Gastroesophageal sphincter (tissue), 4 donors: ENCODE measurements at regions not wholly inside any gene's neighbourhood (a gene's known extent, or its start where the extent isn't known, plus 50 kb on each side); places are given as distances from the start of the nearest gene placed in this dataset.
A peak's percentile ranks its signal among the peaks of the same experiment; 100 is the strongest.

Experiments
- ATAC-seq: fragments of 150-250 bp; one replicate; pipeline ENCODE4 v1.9.1; 2016; ENCODE audit warnings: mild to moderate bottlenecking, moderate library complexity
- H3K27ac ChIP-seq, 4 donors: fragments of 200-600 bp; sonication (generic) in 3 of 4; 1 replicate in 3 of 4; 2 replicates in 1 of 4; pipeline ENCODE4 v1.5.1; 2016 to 2019
- H3K27me3 ChIP-seq: fragments of 200-600 bp; sonication (generic); one replicate; pipeline ENCODE4 v1.5.1; 2019
- H3K36me3 ChIP-seq, 2 donors: fragments of 200-600 bp; sonication (generic); one replicate each; pipeline ENCODE4 v1.5.1; 2019; ENCODE audit warnings: control low read depth in 1 of 2
- H3K4me1 ChIP-seq, 3 donors: fragments of 200-600 bp; sonication (generic); 1 replicate in 2 of 3; 2 replicates in 1 of 3; pipeline ENCODE4 v1.5.1; 2016 to 2019; ENCODE audit warnings: control low read depth in 2 of 3
- H3K4me3 ChIP-seq, 2 donors: fragments of 200-600 bp; sonication (generic); one replicate each; pipeline ENCODE4 v1.5.1; 2019; ENCODE audit warnings: mild to moderate bottlenecking in 1 of 2, moderate library complexity in 1 of 2
- H3K9me3 ChIP-seq, 3 donors: fragments of 200-600 bp; sonication (generic); one replicate each; pipeline ENCODE4 v1.5.1; 2017 to 2019; ENCODE audit warnings: control low read depth in 2 of 3
- EP300 ChIP-seq: sonication (generic); formaldehyde crosslinking; IDR thresholded peaks from one replicate; pipeline ENCODE4 v1.6.1; 2017; ENCODE audit warnings: antibody characterized with exemption, mild to moderate bottlenecking
- POLR2A ChIP-seq, 2 donors: fragments of 450-650 bp; IDR thresholded peaks; one replicate each; pipeline ENCODE4 v1.6.1; 2017; ENCODE audit warnings: antibody characterized with exemption in 2 of 2, mild to moderate bottlenecking in 2 of 2, moderate library complexity in 1 of 2
- POLR2AphosphoS5 ChIP-seq: sonication (generic); formaldehyde crosslinking; IDR thresholded peaks from one replicate; pipeline ENCODE4 v1.6.1; 2017; ENCODE audit warnings: antibody characterized with exemption
- WGBS, 2 donors: methylation state at CpG; one replicate each; pipeline ENCODE4 v1.1.5; 2018; ENCODE audit warnings: low coverage in 1 of 2; 5-methylcytosine and 5-hydroxymethylcytosine counted together
- TF ChIP-seq, protein P1 (sequence below), 4 experiments: fragments of 200-600 bp in 2 of 4; fragments of 450-650 bp in 2 of 4; sonication (generic) in 1 of 4; IDR thresholded peaks; one replicate each; pipeline ENCODE4 v1.5.1; 2017 to 2019; ENCODE audit warnings: antibody characterized with exemption in 4 of 4, mild to moderate bottlenecking in 2 of 4, moderate library complexity in 2 of 4

DNA sequence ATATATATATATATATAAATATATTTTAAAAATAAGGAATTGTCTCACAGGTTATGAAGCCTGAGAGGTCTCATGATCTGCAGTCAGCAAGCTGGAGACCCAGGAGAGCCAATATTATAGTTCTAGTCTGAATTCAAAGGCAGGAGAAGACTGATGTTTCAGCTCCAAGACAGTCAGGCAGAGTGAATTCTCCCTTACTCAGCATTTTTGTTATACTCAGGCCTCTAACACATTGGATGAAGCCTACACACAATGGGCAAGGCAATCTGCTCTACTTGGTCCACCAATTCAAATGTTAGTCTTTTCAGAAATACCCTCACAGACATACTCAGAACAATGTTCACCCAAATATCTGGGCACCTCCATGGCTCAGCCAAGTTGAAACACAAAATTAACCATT, 157.2 kb downstream of the GOLIM4 start:
- Histone ChIP-seq H3K27ac (no peak overlapping the region), H3K4me1 (no peaks in the 10 kb centered on the region), H3K9me3 (no peaks in the 10 kb centered on the region), H3K27me3 (no peaks in the 10 kb centered on the region), H3K36me3 (no peaks in the 10 kb centered on the region), H3K4me3 (no peak overlapping the region)
- no peak for ATAC-seq
- TF ChIP-seq, protein P1, sequence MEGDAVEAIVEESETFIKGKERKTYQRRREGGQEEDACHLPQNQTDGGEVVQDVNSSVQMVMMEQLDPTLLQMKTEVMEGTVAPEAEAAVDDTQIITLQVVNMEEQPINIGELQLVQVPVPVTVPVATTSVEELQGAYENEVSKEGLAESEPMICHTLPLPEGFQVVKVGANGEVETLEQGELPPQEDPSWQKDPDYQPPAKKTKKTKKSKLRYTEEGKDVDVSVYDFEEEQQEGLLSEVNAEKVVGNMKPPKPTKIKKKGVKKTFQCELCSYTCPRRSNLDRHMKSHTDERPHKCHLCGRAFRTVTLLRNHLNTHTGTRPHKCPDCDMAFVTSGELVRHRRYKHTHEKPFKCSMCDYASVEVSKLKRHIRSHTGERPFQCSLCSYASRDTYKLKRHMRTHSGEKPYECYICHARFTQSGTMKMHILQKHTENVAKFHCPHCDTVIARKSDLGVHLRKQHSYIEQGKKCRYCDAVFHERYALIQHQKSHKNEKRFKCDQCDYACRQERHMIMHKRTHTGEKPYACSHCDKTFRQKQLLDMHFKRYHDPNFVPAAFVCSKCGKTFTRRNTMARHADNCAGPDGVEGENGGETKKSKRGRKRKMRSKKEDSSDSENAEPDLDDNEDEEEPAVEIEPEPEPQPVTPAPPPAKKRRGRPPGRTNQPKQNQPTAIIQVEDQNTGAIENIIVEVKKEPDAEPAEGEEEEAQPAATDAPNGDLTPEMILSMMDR (IDR thresholded peaks at IDR 0.05), result no peak
- TF ChIP-seq POLR2AphosphoS5, result no peak

DNA sequence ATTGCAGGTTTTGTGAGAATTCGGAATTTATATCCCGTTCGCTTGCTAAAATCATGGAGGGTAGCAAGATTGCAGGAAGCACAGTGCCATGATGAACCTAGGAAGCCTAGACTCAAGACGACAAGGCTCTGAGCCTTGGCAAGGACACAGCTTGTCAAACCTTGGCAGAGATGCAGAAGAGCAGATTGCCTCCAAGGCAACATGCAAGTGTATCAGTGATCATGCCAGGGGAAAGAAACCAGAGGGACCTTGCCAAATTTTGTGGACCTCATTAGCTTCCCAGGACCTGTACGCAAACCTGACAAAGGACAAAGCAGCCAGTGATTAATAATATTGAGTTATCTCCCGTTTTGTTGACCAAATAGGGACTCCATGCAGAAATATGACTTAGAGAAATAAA, 159.7 kb downstream of the GOLIM4 start:
- TF ChIP-seq POLR2AphosphoS5 (no peak), POLR2A (IDR thresholded peaks at IDR 0.05) (no peak), EP300 (no peak)
- TF ChIP-seq, protein P1 (IDR thresholded peaks at IDR 0.05), result no peak
- 51 to 61% methylated on average over 6 of the region's 6 CpGs for WGBS, 2 donors
- H3K4me3 ChIP-seq, result no peak overlapping the region
- no peaks in the 10 kb centered on the region for H3K9me3 ChIP-seq
- H3K4me1 ChIP-seq, result no peaks in the 10 kb centered on the region
- H3K27me3 ChIP-seq, result no peaks in the 10 kb centered on the region
- ATAC-seq, result no peak
- H3K27ac ChIP-seq, result peak overlapping the region in 1 of 4 donors; percentile 12
- no peaks in the 10 kb centered on the region for H3K36me3 ChIP-seq

DNA sequence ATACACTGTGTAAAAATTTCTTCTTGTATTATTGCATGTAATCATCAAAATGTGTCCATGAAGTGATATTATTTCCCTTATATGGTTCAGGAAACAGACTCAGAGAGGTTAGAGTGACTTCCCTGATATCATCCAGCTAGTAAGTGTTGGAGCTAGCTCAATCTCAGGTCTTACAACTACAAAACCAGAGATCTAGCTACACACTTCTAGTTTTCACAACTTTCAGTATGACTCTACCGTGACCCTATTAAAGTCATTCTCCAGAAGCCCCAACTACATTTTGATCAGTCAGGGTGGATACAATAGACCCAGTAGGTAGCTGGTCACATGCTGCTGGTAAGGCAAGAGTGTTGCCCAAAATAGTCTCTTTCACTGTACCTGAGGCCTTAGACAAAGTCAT, 165.3 kb downstream of the GOLIM4 start:
- H3K36me3 ChIP-seq, result no peaks in the 10 kb centered on the region
- TF ChIP-seq EP300, result no peak
- no peak for TF ChIP-seq POLR2A (IDR thresholded peaks at IDR 0.05)
- TF ChIP-seq, protein P1 (IDR thresholded peaks at IDR 0.05), result no peak
- TF ChIP-seq POLR2AphosphoS5, result no peak
- no peak for ATAC-seq
- peaks cover 0 to 6% (median 0%) of the 10 kb centered on the region in 3 donors for H3K4me1 ChIP-seq
- H3K27ac ChIP-seq, result no peak overlapping the region
- no peaks in the 10 kb centered on the region for H3K27me3 ChIP-seq
- 82 to 100% methylated on average over 1 of the region's 1 CpG for WGBS, 2 donors
- no peak overlapping the region for H3K4me3 ChIP-seq
- H3K9me3 ChIP-seq, result no peaks in the 10 kb centered on the region

DNA sequence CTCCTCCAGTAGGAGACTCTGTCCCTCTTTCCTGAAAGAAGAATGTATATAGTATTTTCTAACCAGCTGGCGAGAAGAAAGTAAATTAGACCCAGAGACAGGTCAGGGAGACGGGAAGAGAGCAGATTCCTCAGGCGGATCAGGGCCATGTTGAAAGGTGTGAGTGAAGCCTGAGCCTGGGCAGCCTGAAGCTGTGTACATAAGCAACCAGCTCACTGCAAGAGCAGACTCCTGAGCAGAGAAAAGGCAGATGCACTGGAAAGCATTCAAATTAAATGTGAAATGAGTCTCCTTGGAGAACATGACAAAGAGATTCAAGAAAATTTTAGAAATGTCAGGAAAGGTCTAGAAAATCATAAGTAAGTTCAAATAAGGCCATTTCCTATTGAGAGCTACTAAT, 165.8 kb downstream of the GOLIM4 start:
- WGBS, 2 donors, result 17 to 25% methylated on average over 3 of the region's 3 CpGs
- no peak for TF ChIP-seq POLR2AphosphoS5
- TF ChIP-seq EP300, result no peak
- TF ChIP-seq, protein P1 (IDR thresholded peaks at IDR 0.05), result no peak
- no peak for TF ChIP-seq POLR2A (IDR thresholded peaks at IDR 0.05)
- H3K4me1 ChIP-seq, result peaks cover 0 to 6% (median 0%) of the 10 kb centered on the region in 3 donors
- no peaks in the 10 kb centered on the region for H3K9me3 ChIP-seq
- ATAC-seq, result no peak
- no peaks in the 10 kb centered on the region for H3K27me3 ChIP-seq
- no peak overlapping the region for H3K27ac ChIP-seq
- H3K36me3 ChIP-seq, result no peaks in the 10 kb centered on the region
- no peak overlapping the region for H3K4me3 ChIP-seq

DNA sequence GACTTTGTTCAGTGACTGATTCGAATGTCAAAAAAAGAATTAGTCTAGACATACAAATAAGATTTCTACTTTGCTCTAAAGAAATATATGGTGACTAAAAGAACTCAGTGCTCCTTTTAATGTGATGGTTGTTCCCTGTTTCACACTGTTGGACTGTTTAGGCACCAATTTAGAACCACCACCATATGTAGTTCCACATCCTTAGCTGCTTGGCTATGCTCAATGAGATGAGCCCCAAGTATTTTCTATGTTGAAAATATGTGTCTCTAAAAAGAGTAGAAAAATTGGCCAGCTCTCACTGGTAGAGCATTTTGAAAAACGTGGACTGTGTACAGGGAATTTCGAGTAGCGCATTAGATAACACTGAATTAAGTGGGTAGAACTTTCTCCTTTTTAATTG, 167.3 kb downstream of the GOLIM4 start:
- no peaks in the 10 kb centered on the region for H3K27me3 ChIP-seq
- no peaks in the 10 kb centered on the region for H3K36me3 ChIP-seq
- no peak overlapping the region for H3K4me3 ChIP-seq
- WGBS, 2 donors, result 81 to 86% methylated on average over 4 of the region's 4 CpGs
- no peak overlapping the region for H3K27ac ChIP-seq
- no peak for ATAC-seq
- H3K9me3 ChIP-seq, result no peaks in the 10 kb centered on the region
- TF ChIP-seq POLR2A (IDR thresholded peaks at IDR 0.05) (no peak), POLR2AphosphoS5 (no peak), EP300 (no peak)
- TF ChIP-seq, protein P1 (IDR thresholded peaks at IDR 0.05), result no peak
- H3K4me1 ChIP-seq, result peaks cover 0 to 6% (median 0%) of the 10 kb centered on the region in 3 donors
